GM21825 (cell line): ENCODE measurements at regions not wholly inside any gene's neighbourhood (a gene's known extent, or its start where the extent isn't known, plus 50 kb on each side); places are given as distances from the start of the nearest gene placed in this dataset.

Source experiments
- ATAC-seq: cut with Tn5 transposase; IDR thresholded peaks from one replicate; pipeline ENCODE4 v1.9.1; 2021; ENCODE audit warnings: mild to moderate bottlenecking, moderate library complexity; ENCODE audit not compliant: unreplicated experiment

DNA sequence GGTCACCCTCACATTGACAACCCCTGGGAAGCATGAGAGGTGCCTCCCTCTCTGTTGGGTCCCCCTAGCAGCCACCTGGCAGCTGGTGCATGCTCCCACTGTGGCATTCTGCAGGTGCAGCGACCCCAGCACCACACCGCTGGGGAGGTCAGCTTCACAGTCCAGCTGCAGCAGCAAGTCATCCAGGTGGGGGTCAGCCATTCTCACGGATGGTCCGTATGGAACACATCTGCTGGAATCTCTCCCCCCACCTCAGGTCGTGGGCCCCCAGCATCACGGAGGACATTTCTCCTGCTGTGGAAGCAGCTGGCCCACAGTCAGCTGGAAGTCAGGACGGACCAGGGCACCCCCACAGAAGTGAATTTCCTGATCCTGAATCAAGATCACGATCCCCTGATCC lies 201.3 kb downstream of the COG6 start:
- no peak for ATAC-seq

DNA sequence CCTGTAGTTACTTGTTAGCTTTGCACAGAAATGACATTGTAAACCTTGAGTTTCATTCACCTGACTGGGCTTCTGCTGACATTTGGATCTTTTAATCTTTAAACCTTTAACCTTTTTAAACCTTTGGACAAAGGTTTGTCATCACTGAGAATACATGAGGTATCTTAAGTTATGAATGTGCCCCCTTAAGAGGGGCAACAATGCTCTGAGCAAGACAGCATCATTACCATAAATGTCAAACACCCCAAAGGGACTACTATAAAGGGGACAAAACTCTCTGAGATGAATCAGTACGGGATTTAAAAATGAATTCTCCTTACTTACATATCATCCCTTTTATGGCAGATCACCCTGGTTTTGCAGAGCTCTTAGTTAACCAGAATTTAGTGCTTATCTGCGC lies 203.3 kb downstream of the COG6 start:
- no peak for ATAC-seq

DNA sequence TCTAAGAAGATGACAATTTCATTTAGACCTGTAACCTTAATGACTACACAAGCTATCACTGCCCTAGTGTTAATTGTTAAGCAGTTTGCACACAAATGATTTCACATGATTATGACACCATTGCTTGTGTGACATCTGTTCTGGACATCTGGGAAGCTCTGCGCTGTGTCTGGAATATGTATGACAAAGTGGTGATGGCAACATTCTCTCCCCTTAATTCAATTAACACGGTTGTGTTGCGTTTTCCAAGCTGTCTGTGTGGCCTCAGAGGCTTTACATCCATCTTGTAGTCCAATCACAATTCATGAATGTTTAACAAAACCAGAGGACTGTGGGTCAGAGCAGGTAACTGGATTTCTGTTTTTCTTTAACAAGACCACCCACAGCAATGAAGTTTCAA lies 204.4 kb downstream of the COG6 start:
- no peak for ATAC-seq

DNA sequence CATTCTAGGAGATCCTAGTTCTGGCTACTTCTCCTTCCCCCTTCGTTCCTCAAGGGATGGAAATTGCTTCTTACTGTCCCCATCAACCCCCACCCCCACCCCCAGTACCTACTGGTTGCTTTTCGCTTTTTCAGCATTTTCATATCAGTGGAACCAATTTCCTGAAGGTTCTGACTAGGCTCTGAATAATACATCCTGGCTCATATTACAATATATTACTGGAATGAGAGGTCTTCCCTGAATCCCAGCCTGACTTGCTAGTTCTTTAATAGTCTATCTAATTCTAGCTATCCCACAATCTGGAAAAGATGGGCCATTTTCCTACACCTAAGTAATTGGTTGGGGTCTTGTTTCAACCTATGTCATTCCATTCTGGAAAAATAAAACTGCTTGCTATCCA lies 207.4 kb downstream of the COG6 start:
- no peak for ATAC-seq

DNA sequence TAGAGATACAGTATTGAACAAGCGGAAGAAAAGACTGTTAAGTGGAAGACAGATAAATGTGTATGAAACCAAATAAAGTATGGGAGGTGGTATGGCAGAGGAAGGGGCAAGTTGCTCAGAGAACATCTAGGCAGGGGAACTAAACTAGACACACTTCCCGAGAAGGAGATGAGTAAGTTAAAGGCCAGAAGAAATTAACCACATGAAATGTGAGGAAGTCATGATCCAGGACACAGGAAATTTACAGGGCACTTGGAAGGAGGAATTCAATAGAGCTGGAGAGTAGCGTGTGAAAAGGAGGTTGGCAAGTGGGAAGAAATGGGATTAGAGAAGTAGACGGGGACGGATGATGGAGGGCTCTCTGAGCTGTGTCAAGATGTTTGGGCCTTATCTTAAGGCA lies 208.8 kb downstream of the COG6 start:
- no peak for ATAC-seq

DNA sequence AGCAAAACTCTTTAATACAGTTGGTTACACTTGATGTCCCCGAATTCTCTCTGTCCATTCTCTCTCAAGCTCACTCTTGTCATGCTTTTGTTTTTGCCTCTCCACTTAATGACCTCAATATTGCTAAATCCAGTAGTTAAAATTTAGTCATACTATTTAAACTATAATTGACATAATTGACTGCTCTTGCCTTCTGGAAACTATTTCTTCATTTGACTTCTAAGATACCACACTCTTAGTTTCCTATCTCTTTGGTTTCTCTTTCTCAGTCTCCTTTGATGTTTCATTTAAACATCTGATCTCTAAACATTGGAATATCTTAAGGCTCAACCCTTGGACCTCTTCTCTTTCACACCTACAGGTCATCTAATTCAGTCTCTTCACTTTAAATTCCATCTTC lies 211.3 kb downstream of the COG6 start:
- ATAC-seq = no peak

DNA sequence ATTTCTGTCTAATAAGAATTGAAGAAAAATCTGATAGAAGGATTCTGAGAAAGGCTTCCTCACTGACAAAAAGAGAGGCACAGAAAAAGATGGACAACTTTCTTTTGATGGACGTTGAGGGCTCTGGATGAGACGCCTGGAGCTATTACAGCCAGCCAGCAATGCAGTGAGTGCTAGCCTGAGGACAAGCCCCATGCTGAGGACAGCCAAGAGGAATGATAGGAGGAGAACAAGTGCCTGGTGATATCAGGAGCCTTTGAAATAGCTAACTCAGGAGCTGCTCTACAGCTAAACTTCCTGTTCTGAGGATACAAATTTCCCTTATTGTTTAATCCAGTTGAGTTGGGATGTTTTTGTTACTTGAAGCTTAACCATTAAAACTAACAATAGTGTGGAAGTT lies 212.3 kb downstream of the COG6 start:
- no peak for ATAC-seq

DNA sequence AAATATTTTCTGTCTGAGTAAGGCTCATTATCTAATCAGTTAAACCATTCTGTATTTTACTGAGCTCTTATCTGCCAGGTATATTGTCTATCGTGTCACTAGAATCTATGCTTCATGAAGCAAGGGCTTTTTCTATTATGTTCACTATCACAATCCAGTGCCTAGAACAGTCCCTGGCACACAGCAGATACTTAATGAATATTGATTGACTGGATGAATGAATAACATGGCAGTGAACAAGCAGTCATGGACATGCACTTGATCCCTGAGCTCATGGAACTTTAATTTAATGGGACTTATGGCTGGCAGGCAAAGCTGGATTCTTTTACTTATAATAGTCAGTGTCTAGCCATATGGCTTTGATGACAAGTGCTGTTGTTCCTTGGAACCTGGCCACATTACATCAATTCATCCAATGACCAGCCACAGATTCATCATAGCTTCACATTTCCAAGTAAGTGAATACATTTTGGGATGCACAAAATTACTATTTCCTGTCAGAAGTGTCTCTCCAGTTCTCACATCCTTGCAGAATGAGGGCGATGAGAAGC lies 214.8 kb downstream of the COG6 start:
- ATAC-seq = no peak

DNA sequence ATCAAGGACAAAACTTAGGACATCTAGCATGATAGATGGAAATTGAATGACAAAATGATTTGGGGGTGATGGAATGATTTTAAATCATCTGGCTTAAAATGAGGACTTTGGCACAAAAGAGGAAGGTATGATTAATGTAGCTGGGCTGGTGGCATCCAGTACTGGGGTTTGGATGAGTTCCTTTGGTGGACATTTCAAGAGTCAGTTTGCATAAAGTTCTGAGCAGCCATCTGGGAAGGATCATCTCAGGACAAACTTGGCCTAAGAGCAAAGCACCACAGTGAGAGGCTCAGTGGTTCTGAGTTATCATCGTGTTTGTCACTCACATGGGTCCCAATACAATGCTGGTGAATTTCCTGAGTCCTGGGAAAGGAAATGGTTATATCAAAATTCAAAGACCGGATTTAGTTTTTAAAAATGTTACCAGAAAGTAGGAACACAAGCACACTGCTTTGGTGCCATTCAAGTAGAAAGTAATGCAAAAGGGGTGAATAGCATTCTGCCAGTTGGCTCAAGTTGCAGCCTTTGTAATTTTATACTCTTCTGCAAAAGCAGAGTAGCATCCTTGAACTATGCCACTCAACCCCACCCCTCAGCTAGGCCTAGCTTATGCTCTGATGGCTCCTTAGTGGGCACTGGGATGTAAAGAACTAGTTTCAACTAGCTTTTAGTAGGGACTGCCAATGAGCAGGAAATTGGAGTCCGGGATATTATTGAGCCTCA lies 219.0 kb downstream of the COG6 start:
- ATAC-seq = no peak

DNA sequence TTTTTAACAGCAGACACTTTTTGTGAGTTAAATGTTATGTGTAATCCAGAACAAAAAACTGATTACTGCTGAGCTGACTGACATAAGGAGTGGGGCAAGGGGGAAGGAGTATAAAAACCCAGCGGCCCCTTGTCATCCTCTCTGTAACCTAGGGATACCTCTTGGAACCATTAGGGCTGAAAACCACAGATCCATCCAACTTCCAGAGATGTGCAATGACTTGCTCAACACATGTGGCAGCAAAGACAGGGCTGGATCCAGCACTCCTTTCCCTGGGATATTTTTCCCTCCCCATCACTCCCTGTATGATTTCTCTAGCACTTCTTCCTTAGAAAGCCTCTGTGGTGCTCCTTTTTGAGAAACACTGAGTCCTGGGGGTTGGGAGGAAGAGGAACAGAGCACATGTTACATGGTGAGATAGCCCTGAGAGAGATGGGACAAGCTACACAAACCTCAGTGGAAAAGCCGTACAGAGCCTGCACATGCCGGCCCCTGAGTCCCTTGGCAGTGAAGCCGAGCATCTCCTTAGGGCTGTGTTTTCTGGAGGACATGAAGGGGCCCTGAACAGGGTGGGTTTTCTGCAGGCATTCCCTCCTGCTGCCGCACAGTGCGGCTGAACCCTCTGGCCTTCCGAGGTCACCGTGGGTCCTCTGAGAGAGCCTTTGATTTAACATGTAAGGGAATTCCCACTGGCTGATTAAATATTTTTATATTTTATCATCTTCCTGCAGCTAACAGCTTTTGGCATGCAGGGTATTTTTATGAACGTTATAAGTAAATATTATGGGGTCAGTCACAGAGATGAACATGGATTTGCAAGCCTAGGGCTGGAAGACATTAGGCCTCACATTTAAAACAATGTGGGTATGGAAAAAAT lies 219.9 kb downstream of the COG6 start:
- ATAC-seq = no peak

DNA sequence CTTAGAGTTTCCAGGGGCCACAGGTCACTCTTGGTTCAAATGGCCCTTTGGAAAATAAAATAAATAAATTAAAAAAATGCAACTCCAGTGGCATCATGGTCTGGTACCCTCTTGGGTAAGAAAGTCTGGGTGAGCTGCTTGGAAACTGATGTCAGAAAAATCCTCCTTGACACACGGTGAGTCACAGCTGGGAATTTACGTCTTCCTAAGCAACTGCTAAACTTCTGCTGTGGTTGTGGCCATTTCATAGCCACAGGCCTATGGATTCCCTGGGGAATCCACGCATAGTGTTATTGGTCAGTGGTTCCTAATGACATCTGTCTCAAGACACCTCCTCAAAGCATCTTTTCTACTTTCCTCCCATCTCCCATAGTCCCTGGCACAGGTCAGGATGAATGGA lies 220.8 kb downstream of the COG6 start:
- ATAC-seq = no peak

DNA sequence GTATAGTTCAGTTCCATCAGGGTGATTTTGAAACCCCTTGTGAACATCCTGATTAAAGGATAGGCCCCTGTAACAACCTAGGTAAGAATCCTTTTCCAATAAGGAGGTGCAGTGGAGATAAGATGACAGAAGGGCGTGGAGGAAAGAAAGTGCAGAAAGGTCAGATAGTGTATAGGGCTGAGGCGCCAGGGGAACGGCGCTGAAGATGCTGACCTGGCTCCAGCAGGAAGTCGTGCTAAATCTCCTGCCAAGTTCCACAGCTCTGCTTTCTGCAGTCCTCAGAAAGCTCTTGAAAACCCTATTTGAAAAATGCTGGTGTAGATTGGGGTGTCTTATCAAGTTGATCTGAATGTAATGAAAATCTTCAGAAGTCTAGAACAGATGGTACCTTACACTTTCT lies 221.7 kb downstream of the COG6 start:
- no peak for ATAC-seq

DNA sequence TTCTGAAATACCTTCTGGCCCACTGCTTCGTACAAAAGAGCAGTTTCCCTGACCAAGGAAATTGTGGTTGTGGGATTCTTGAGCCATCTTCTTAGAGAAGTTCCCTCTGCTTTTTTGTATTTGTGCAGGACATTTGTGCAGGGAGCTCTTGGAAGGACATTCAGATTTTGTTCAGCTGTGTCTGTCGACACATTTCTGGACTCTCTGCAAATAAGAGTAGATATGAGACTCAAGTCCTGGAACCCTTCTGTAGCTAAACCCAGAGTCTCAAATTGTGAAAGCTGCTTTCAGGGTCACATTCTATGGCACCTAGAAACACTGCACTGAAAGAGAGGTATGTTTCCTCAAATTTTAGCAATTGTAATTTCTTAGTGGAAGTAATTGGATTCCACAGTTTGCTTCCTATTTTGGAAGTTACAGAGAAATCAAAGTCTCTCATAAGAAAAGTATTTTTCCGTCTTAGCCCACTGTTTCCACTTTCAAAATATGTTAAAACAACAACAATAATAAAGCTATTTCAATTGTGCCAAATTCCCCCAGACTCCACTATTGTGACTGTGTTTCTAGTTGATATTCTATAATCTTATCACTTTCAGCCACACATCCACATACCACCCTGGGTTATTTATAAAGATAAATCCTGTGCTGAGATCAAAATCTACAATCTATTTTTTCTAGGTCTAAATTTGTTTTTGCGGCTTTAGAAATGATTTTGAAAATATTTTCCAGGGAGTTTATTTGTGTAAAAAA lies 224.0 kb downstream of the COG6 start:
- no peak for ATAC-seq

DNA sequence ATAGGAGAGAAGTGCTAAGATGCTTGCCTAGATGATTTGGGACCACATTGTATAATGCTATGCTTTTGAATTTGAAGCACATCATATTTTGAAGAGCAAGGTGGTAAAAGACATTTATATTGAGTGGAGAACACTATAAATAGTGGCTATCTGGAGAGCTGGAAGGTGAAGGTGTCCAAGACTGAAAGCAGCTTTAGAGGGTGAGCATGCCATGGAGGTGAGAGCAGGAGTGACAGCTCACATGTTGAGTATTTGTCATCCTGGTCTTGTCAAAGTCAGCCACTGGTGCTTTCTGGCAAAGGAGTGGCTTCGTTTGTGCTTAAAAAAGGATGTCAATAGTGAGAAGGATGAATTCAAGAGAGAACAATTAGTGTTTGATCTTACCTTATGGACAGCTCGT lies 225.9 kb downstream of the COG6 start:
- ATAC-seq = no peak

DNA sequence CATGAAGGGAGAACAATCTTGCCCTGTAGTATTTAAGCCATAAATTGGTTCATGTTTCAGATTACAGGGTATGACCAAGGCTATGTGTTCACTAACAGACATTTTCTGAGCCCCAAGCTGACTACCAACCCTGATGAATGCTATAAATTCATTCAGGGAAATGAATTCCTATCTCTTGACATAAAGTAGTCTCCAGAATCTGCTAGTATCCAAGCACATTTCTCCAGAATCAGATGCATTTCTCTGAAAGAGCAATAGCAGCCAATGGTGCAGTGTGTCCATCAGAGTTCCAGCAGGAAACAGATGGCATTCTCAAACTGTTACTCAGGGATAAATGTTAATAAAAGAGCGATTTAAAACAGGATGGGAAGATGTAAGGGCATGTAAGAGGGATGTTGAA lies 226.4 kb downstream of the COG6 start:
- ATAC-seq = no peak

DNA sequence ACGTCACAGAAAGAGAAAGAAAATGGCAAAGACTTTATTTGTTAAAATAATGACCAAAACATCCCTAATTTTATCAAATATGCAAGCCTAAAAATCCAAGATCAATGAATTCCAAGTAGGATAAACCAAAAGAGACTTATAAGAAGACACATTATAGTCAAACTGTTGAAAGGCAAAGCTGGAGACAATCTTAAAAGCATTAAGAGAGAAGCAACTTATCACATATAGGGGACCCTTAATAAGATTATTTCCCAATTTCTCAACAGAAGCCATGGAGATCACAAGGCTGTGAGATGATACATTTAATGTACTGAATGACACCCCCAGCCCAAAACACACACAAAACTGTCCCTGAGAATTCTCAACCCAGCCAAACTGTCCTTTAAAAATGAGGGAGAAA lies 228.7 kb downstream of the COG6 start:
- ATAC-seq = no peak

DNA sequence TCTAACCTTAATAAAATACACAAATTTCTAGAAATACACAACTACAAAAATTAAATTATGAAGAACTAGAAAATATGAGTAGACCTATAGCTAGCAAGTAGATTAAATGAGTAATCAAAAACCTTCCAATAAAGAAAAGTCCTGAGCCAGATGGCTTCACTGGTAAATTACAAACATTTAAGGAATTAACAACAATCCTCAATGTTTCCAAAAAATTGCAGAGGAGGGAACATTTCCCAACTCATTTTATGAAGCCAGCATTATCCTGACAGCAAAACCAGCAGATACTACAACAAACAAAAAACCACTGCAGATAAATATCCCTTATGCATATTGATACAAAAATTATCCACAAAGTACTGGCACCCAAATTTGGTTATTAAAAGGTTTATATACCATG lies 230.9 kb downstream of the COG6 start:
- no peak for ATAC-seq

DNA sequence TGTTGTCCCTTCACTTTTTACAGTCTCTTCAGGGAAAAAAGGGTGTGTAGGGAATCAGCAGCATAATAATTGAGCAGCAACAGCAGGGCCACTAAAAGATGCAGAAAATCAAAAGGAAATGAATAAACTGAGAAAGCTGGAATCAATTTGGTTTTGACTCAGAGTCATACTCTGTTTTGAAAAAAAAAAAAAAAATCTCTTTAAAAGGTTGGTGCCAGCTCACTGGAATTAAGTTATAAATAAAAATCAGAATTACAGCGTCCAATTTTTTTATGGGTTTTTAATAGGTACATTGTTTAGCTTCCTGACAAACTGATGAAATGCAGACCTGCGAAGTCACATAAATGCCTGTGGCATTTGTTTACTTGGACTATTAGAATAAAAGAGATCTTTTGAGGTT lies 231.9 kb downstream of the COG6 start:
- no peak for ATAC-seq

DNA sequence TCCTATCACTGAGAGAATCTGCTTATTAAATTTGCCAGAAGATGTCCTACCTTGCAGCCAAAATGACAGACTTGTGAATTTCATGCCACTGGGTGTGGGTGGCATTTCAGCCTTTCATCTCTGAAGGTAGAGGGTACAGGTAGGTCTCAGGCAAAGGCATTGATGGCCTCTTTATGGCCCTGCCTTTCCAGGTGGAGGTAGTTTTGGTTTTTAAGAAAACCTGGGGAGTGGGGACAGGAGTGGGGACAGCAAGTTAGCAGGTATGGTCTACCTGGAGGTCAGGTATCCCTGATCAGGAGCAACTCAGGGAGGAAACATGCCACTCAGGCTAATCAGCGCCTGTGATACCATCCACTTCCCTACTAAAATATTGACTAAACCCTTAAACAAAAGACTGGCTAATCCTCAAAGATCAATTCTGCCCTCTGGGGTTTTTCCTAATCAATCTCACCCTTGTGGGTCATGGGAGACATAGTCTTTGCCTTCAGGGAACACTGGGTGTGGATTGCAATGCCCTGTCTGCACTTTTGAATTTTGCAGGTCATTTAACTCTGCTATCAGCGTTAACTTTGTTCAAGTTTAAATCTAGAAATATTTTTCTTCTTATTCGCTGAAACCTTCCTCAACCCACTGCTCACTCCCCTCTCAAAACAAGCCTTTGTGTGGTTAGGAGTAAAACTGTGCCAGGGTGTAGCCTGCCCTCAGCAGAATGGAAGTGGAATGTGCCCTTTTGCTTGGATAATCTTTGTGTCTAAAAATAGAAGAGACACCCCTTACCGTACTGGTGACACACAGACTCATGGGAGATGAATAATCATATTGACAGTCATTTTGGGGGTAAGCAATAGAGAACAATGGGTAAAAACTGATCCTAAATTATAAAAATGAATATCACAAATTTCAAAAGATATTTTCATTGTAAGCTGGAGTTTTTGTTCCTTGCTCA lies 233.7 kb downstream of the COG6 start:
- no peak for ATAC-seq

DNA sequence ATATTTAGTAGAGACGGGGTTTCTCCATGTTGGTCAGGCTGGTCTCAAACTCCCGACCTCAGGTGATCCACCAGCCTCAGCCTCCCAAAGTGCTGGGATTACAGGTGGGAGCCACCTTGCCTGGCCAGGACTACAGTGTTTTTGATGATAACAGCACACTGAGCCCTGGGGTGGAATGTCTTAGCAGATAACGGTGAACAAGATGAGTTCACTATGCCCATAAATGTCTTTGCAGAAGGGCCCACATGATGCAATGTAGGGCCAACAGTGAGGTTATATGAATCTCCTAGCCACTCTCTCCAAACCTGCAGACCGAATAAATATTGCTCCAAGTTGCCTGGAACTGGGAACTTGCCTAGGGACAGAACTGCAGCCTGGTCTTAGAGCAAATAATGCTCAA lies 235.1 kb downstream of the COG6 start:
- ATAC-seq = no peak
